HCT116 (cell line): ENCODE measurements at regions not wholly inside any gene's neighbourhood (a gene's known extent, or its start where the extent isn't known, plus 50 kb on each side); places are given as distances from the start of the nearest gene placed in this dataset.

Experiments
- ATAC-seq: fragments of 200-7000 bp; cut with Tn5 transposase; 2 replicates; pipeline ENCODE4 v1.9.1; 2020; ENCODE audit warnings: mild to moderate bottlenecking, moderate library complexity
- BruUV-seq: library from RNA; stranded (reverse); fragments of 400-500 nt; replicated peaks from 2 replicates; lab custom pipeline; 2021; lab: Mats Ljungman, UMichigan
- CTCF ChIA-PET: fragments of 300-600 bp; sonication (Branson Sonifier 250); formaldehyde crosslinking; loops from one replicate; lab custom pipeline; 2021; ENCODE audit warnings: antibody characterized with exemption; lab: Charles Lee
- POLR2A ChIA-PET: fragments of 300-600, 350-600 bp; sonication (Branson Sonifier 250); formaldehyde crosslinking; loops from one replicate; lab custom pipeline; 2021; ENCODE audit warnings: antibody characterized with exemption; lab: Charles Lee
- RAD21 ChIA-PET, 2 experiments: fragments of 300-600 bp; sonication (Branson Sonifier 250); formaldehyde crosslinking; loops; one replicate each; lab custom pipeline; 2023; ENCODE audit warnings: low total read pairs in 2 of 2; ENCODE audit not compliant: uncharacterized antibody in 2 of 2, unreplicated experiment in 2 of 2, low non-redundant PET in 1 of 2; lab: Charles Lee
- DNase-seq: peaks from one replicate; pipeline ENCODE4 v3.0.0-alpha.2; 2010; ENCODE audit warnings: low read depth, low spot score
- H2AFZ ChIP-seq: fragments of 200-600 bp; shearing (Covaris generic), sonication (generic); 2 replicates; pipeline ENCODE4 v1.6.1; 2017; ENCODE audit warnings: low read depth, mixed run types, mixed read lengths, antibody characterized with exemption, low read length; ENCODE audit not compliant: poor library complexity, severe bottlenecking
- H3K27ac ChIP-seq: 2 replicates; pipeline ENCODE4 v1.5.1; 2012; ENCODE audit warnings: low read depth, low read length
- H3K27me3 ChIP-seq: fragments of 200-600 bp; sonication (generic); 2 replicates; pipeline ENCODE4 v1.6.1; 2016; ENCODE audit warnings: mixed run types, low read length, mixed read lengths; ENCODE audit not compliant: insufficient read depth
- H3K36me3 ChIP-seq, 2 experiments: fragments of 200-500 bp in 1 of 2; fragments of 200-600 bp in 1 of 2; sonication (Bioruptor generic) in 1 of 2; sonication (generic) in 1 of 2; 2 replicates each; pipeline versions ENCODE4 v1.5.1 to v1.6.1; 2014 to 2016; ENCODE audit warnings: low read length in 2 of 2, inconsistent platforms in 1 of 2, mixed read lengths in 1 of 2, mixed run types in 1 of 2; ENCODE audit not compliant: insufficient read depth in 2 of 2, control insufficient read depth in 1 of 2
- H3K4me1 ChIP-seq, 2 experiments: fragments of 200-600 bp in 1 of 2; sonication (generic) in 1 of 2; 2 replicates each; pipeline versions ENCODE4 v1.5.1 to v1.6.1; 2012 to 2017; ENCODE audit warnings: low read length in 2 of 2, inconsistent platforms in 1 of 2, mild to moderate bottlenecking in 1 of 2, mixed read lengths in 1 of 2, mixed run types in 1 of 2, moderate library complexity in 1 of 2; ENCODE audit not compliant: insufficient read depth in 2 of 2, control insufficient read depth in 1 of 2
- H3K4me2 ChIP-seq: fragments of 200-600 bp; sonication (generic); 2 replicates; pipeline ENCODE4 v1.6.1; 2017; ENCODE audit warnings: mixed run types, low read length, mixed read lengths
- H3K4me3 ChIP-seq, 2 experiments: fragments of 200-600 bp in 1 of 2; sonication (generic) in 1 of 2; replicated peaks in 1 of 2; 2 replicates each; pipeline ENCODE4 v1.5.1; 2011 to 2016; ENCODE audit warnings: low read length in 2 of 2, control low read depth in 1 of 2, low read depth in 1 of 2, mild to moderate bottlenecking in 1 of 2, mixed read lengths in 1 of 2, mixed run types in 1 of 2
- H3K79me2 ChIP-seq: fragments of 200-600 bp; sonication (generic); 2 replicates; pipeline ENCODE4 v1.6.1; 2017; ENCODE audit warnings: mild to moderate bottlenecking, mixed run types, low read length, moderate library complexity, mixed read lengths; ENCODE audit not compliant: insufficient read depth
- H3K9ac ChIP-seq: fragments of 200-600 bp; sonication (generic); 2 replicates; pipeline ENCODE4 v1.6.1; 2016; ENCODE audit warnings: low read length, mixed read lengths
- H3K9me2 ChIP-seq: fragments of 200-600 bp; sonication (generic), shearing (Covaris generic); 2 replicates; pipeline ENCODE4 v1.6.1; 2017; ENCODE audit warnings: mixed run types, mild to moderate bottlenecking, moderate library complexity; ENCODE audit not compliant: insufficient read depth
- H3K9me3 ChIP-seq, 2 experiments: fragments of 200-500 bp in 1 of 2; fragments of 200-600 bp in 1 of 2; sonication (Bioruptor generic) in 1 of 2; sonication (generic) in 1 of 2; 2 replicates each; pipeline ENCODE4 v1.6.1; 2014 to 2017; ENCODE audit warnings: low read length in 2 of 2, mixed read lengths in 2 of 2, inconsistent platforms in 1 of 2, low read depth in 1 of 2, mild to moderate bottlenecking in 1 of 2, mixed run types in 1 of 2, moderate library complexity in 1 of 2; ENCODE audit not compliant: control insufficient read depth in 1 of 2, insufficient read depth in 1 of 2
- H4K20me1 ChIP-seq: fragments of 200-600 bp; sonication (generic), shearing (Covaris generic); 2 replicates; pipeline ENCODE4 v1.6.1; 2017; ENCODE audit warnings: mixed run types, mild to moderate bottlenecking, moderate library complexity; ENCODE audit not compliant: insufficient read depth
- CBX3 ChIP-seq: IDR thresholded peaks from 2 replicates; pipeline ENCODE4 v1.6.1; 2012; ENCODE audit warnings: low read depth
- CEBPB ChIP-seq: IDR thresholded peaks from 2 replicates; pipeline ENCODE4 v1.6.1; 2012; ENCODE audit warnings: low read depth
- EGR1 ChIP-seq: IDR thresholded peaks from 2 replicates; pipeline ENCODE4 v1.6.1; 2012; ENCODE audit warnings: low read depth
- ELF1 ChIP-seq: IDR thresholded peaks from 2 replicates; pipeline ENCODE4 v1.6.1; 2012; ENCODE audit warnings: low read depth, borderline replicate concordance
- EZH2 ChIP-seq: fragments of 200-600 bp; sonication (generic); IDR thresholded peaks from 2 replicates; pipeline ENCODE4 v1.6.1; 2017; ENCODE audit warnings: antibody characterized with exemption, mixed run types
- FOSL1 ChIP-seq: IDR thresholded peaks from 2 replicates; pipeline ENCODE4 v1.6.1; 2012; ENCODE audit warnings: low read depth
- JUND ChIP-seq: IDR thresholded peaks from 2 replicates; pipeline ENCODE4 v1.6.1; 2012
- POLR2AphosphoS5 ChIP-seq: IDR thresholded peaks from 2 replicates; pipeline ENCODE4 v1.6.1; 2011; ENCODE audit warnings: mild to moderate bottlenecking, low read depth, low read length, moderate library complexity
- RAD21 ChIP-seq: IDR thresholded peaks from 2 replicates; pipeline ENCODE4 v1.6.1; 2012; ENCODE audit warnings: low read depth, mild to moderate bottlenecking
- SIN3A ChIP-seq: IDR thresholded peaks from 2 replicates; pipeline ENCODE4 v1.6.1; 2012; ENCODE audit warnings: low read depth
- SRF ChIP-seq: IDR thresholded peaks from 2 replicates; pipeline ENCODE4 v1.6.1; 2012; ENCODE audit warnings: low read depth
- TCF7L2 ChIP-seq: IDR thresholded peaks from 2 replicates; pipeline ENCODE4 v1.7.0; 2011; ENCODE audit warnings: borderline replicate concordance, inconsistent platforms; ENCODE audit not compliant: insufficient read depth, insufficient read length; ENCODE audit errors: extremely low read depth
- ZNF274 ChIP-seq: fragments of 200-500 bp; sonication (Bioruptor generic); IDR thresholded peaks from 2 replicates; pipeline ENCODE4 v1.6.1; 2014; ENCODE audit warnings: mild to moderate bottlenecking, low read depth, low read length, inconsistent platforms
- intact Hi-C: fragments of 100-400 bp; cut with micrococcal nuclease; formaldehyde crosslinking; loops from 2 replicates; pipeline ENCODE4 v1.10.0; 2022
- TF ChIP-seq, protein P1 (sequence below): IDR thresholded peaks from 2 replicates; pipeline ENCODE4 v1.6.1; 2011; ENCODE audit warnings: mild to moderate bottlenecking, low read length, moderate library complexity; ENCODE audit not compliant: insufficient replicate concordance; ENCODE audit errors: extremely low read depth
- TF ChIP-seq, protein P2 (sequence below), 3 experiments: fragments of 200-600 bp in 1 of 3; sonication (generic) in 1 of 3; IDR thresholded peaks in 2 of 3; conservative IDR thresholded peaks in 1 of 3; 2 replicates each; pipeline ENCODE4 v1.5.1; 2012 to 2017; ENCODE audit warnings: low read depth in 2 of 3, low read length in 2 of 3, antibody characterized with exemption in 1 of 3, borderline replicate concordance in 1 of 3, control low read depth in 1 of 3, mild to moderate bottlenecking in 1 of 3, mixed read lengths in 1 of 3, mixed run types in 1 of 3, moderate library complexity in 1 of 3; ENCODE audit not compliant: insufficient read depth in 1 of 3
- TF ChIP-seq, protein P3 (sequence below): IDR thresholded peaks from 2 replicates; pipeline ENCODE4 v1.6.1; 2012; ENCODE audit warnings: low read depth

DNA sequence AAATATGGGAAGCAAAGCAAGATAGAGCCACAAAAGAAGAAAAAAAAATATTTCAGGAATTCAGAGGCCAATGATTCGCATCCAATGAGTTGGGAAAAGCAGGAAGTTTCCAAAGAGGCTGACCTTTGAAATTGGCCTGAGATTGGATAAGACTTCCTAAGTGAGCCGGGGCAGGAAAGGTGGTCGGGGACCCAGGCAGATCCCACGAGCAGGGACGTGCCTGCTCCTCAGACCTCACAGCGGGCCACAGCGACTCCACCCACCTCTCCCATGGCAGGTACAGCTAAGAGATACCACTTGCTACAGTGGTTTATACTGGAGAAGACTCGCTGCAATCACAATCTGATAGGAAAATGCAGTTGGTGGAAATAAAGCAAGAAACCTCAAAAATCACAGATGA lies 102.8 kb upstream of the SALL3 start:
- Histone ChIP-seq H3K27me3 (0 out of 2 replicates have a peak, but pooled peaks cover 7% of the 10 kb centered on the region), H3K27ac (no peak overlapping the region), H3K36me3 (no peaks in the 10 kb centered on the region), H3K9ac (no peak overlapping the region), H3K4me2 (no peak overlapping the region)
- ATAC-seq: no peak
- TF ChIP-seq, protein P1, sequence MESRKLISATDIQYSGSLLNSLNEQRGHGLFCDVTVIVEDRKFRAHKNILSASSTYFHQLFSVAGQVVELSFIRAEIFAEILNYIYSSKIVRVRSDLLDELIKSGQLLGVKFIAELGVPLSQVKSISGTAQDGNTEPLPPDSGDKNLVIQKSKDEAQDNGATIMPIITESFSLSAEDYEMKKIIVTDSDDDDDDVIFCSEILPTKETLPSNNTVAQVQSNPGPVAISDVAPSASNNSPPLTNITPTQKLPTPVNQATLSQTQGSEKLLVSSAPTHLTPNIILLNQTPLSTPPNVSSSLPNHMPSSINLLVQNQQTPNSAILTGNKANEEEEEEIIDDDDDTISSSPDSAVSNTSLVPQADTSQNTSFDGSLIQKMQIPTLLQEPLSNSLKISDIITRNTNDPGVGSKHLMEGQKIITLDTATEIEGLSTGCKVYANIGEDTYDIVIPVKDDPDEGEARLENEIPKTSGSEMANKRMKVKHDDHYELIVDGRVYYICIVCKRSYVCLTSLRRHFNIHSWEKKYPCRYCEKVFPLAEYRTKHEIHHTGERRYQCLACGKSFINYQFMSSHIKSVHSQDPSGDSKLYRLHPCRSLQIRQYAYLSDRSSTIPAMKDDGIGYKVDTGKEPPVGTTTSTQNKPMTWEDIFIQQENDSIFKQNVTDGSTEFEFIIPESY: no peak
- no peak for TF ChIP-seq EZH2
- no peak for TF ChIP-seq FOSL1
- no peak for TF ChIP-seq CEBPB
- TF ChIP-seq EGR1: no peak
- no peak for TF ChIP-seq SIN3A
- TF ChIP-seq TCF7L2: no peak
- no peak for TF ChIP-seq ZNF274
- no peak for TF ChIP-seq CBX3
- TF ChIP-seq RAD21: no peak
- TF ChIP-seq POLR2AphosphoS5: no peak
- no peak for TF ChIP-seq ELF1
- TF ChIP-seq JUND: no peak
- TF ChIP-seq, protein P2, sequence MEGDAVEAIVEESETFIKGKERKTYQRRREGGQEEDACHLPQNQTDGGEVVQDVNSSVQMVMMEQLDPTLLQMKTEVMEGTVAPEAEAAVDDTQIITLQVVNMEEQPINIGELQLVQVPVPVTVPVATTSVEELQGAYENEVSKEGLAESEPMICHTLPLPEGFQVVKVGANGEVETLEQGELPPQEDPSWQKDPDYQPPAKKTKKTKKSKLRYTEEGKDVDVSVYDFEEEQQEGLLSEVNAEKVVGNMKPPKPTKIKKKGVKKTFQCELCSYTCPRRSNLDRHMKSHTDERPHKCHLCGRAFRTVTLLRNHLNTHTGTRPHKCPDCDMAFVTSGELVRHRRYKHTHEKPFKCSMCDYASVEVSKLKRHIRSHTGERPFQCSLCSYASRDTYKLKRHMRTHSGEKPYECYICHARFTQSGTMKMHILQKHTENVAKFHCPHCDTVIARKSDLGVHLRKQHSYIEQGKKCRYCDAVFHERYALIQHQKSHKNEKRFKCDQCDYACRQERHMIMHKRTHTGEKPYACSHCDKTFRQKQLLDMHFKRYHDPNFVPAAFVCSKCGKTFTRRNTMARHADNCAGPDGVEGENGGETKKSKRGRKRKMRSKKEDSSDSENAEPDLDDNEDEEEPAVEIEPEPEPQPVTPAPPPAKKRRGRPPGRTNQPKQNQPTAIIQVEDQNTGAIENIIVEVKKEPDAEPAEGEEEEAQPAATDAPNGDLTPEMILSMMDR (IDR thresholded peaks at IDR 0.05 in 2 of 3, conservative IDR thresholded peaks at IDR 0.05 in 1 of 3; ENCODE audit: borderline replicate concordance in 1 of 3, insufficient read depth in 1 of 3, low read depth in 2 of 3, low read length in 2 of 3): no peak
- TF ChIP-seq, protein P3, sequence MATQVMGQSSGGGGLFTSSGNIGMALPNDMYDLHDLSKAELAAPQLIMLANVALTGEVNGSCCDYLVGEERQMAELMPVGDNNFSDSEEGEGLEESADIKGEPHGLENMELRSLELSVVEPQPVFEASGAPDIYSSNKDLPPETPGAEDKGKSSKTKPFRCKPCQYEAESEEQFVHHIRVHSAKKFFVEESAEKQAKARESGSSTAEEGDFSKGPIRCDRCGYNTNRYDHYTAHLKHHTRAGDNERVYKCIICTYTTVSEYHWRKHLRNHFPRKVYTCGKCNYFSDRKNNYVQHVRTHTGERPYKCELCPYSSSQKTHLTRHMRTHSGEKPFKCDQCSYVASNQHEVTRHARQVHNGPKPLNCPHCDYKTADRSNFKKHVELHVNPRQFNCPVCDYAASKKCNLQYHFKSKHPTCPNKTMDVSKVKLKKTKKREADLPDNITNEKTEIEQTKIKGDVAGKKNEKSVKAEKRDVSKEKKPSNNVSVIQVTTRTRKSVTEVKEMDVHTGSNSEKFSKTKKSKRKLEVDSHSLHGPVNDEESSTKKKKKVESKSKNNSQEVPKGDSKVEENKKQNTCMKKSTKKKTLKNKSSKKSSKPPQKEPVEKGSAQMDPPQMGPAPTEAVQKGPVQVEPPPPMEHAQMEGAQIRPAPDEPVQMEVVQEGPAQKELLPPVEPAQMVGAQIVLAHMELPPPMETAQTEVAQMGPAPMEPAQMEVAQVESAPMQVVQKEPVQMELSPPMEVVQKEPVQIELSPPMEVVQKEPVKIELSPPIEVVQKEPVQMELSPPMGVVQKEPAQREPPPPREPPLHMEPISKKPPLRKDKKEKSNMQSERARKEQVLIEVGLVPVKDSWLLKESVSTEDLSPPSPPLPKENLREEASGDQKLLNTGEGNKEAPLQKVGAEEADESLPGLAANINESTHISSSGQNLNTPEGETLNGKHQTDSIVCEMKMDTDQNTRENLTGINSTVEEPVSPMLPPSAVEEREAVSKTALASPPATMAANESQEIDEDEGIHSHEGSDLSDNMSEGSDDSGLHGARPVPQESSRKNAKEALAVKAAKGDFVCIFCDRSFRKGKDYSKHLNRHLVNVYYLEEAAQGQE: no peak
- no peak for TF ChIP-seq SRF
- TF ChIP-seq, all 23 proteins: peak for 0
- DNase-seq: no peak
- Histone ChIP-seq H3K79me2 (no peaks in the 10 kb centered on the region), H3K9me3 (no peaks in the 10 kb centered on the region), H3K4me3 (no peak overlapping the region), H4K20me1 (no peaks in the 10 kb centered on the region), H3K4me1 (no peaks in the 10 kb centered on the region), H3K9me2 (no peaks in the 10 kb centered on the region), H2AFZ (no peak overlapping the region)
- intact Hi-C loops: loop anchor here (5.0 to 10.0 kb wide), 2 partner anchors 370 to 768 kb away; no protein-coding TSS in a partner anchor
- ChIA-PET RAD21 (no interaction called here), CTCF (interaction anchor here (0.9 kb wide), 1 partner anchor 8 kb away, joined by 3 read pairs; no protein-coding TSS in a partner anchor), POLR2A (no interaction called here)
- no TSS peak for BruUV-seq
